PC-9 (cell line): ENCODE measurements at regions not wholly inside any gene's neighbourhood (a gene's known extent, or its start where the extent isn't known, plus 50 kb on each side); places are given as distances from the start of the nearest gene placed in this dataset.

Experiments used
- BruUV-seq: library from RNA; stranded (reverse); fragments of 400-500 nt; replicated peaks from 2 replicates; lab custom pipeline; 2021; lab: Mats Ljungman, UMichigan
- CTCF ChIA-PET: fragments of 300-600 bp; sonication (Branson Sonifier 250); formaldehyde crosslinking; loops from one replicate; lab custom pipeline; 2022; ENCODE audit warnings: antibody characterized with exemption; lab: Charles Lee
- POLR2A ChIA-PET: fragments of 300-600 bp; sonication (Branson Sonifier 250); formaldehyde crosslinking; loops from one replicate; lab custom pipeline; 2022; ENCODE audit warnings: antibody characterized with exemption; ENCODE audit not compliant: unreplicated experiment; lab: Charles Lee
- DNase-seq, 2 experiments: peaks; one replicate each; pipeline versions ENCODE4 v3.0.0 to v3.0.0-alpha.2; 2015 to 2022; ENCODE audit warnings: mixed read lengths in 1 of 2
- H2AFZ ChIP-seq: fragments of 200-600 bp; sonication (generic); 2 replicates; pipeline ENCODE4 v1.8.1; 2017; ENCODE audit warnings: antibody characterized with exemption
- H3F3A ChIP-seq: fragments of 200-600 bp; sonication (generic); 2 replicates; pipeline ENCODE4 v1.8.1; 2017; ENCODE audit warnings: antibody characterized with exemption, mild to moderate bottlenecking, low read depth; ENCODE audit not compliant: insufficient read depth
- H3K27ac ChIP-seq: fragments of 200-600 bp; sonication (generic); 2 replicates; pipeline ENCODE4 v1.6.1; 2016; ENCODE audit warnings: mixed run types
- H3K27me3 ChIP-seq: fragments of 200-600 bp; sonication (generic); 2 replicates; pipeline ENCODE4 v1.6.1; 2016; ENCODE audit warnings: low read depth, mixed run types; ENCODE audit not compliant: insufficient read depth
- H3K36me3 ChIP-seq: fragments of 200-600 bp; sonication (generic); 2 replicates; pipeline ENCODE4 v1.6.1; 2016; ENCODE audit warnings: low read depth, mixed run types
- H3K4me1 ChIP-seq: fragments of 200-600 bp; sonication (generic); replicated peaks from 2 replicates; pipeline ENCODE4 v1.6.1; 2016; ENCODE audit warnings: mixed run types; ENCODE audit not compliant: insufficient read depth
- H3K4me2 ChIP-seq: fragments of 200-600 bp; sonication (generic); 2 replicates; pipeline ENCODE4 v1.6.1; 2017; ENCODE audit warnings: mixed run types
- H3K4me3 ChIP-seq: fragments of 200-600 bp; sonication (generic); 2 replicates; pipeline ENCODE4 v1.6.1; 2016; ENCODE audit warnings: mixed run types
- H3K79me2 ChIP-seq: fragments of 200-600 bp; sonication (generic); 2 replicates; pipeline ENCODE4 v1.6.1; 2017; ENCODE audit warnings: low read depth, mixed run types
- H3K9me2 ChIP-seq: fragments of 200-600 bp; sonication (generic); 2 replicates; pipeline ENCODE4 v1.8.1; 2017; ENCODE audit warnings: mild to moderate bottlenecking; ENCODE audit not compliant: insufficient read depth
- H3K9me3 ChIP-seq: fragments of 200-600 bp; sonication (generic); 2 replicates; pipeline ENCODE4 v1.8.1; 2016; ENCODE audit warnings: low read depth; ENCODE audit not compliant: insufficient read depth
- H4K20me1 ChIP-seq: fragments of 200-600 bp; sonication (generic); 2 replicates; pipeline ENCODE4 v1.8.1; 2017; ENCODE audit not compliant: insufficient read depth
- CTCF ChIP-seq: fragments of 200-600 bp; sonication (generic); conservative IDR thresholded peaks from 2 replicates; pipeline ENCODE4 v1.6.1; 2017; ENCODE audit warnings: mixed run types, antibody characterized with exemption, mild to moderate bottlenecking, moderate library complexity
- EZH2 ChIP-seq: fragments of 200-600 bp; sonication (generic); IDR thresholded peaks from 2 replicates; pipeline ENCODE4 v1.8.0; 2017; ENCODE audit warnings: antibody characterized with exemption, low read depth
- intact Hi-C: fragments of 100-400 bp; cut with micrococcal nuclease; formaldehyde crosslinking; loops from one replicate; pipeline ENCODE4 v1.10.0; 2022; ENCODE audit not compliant: unreplicated experiment

DNA sequence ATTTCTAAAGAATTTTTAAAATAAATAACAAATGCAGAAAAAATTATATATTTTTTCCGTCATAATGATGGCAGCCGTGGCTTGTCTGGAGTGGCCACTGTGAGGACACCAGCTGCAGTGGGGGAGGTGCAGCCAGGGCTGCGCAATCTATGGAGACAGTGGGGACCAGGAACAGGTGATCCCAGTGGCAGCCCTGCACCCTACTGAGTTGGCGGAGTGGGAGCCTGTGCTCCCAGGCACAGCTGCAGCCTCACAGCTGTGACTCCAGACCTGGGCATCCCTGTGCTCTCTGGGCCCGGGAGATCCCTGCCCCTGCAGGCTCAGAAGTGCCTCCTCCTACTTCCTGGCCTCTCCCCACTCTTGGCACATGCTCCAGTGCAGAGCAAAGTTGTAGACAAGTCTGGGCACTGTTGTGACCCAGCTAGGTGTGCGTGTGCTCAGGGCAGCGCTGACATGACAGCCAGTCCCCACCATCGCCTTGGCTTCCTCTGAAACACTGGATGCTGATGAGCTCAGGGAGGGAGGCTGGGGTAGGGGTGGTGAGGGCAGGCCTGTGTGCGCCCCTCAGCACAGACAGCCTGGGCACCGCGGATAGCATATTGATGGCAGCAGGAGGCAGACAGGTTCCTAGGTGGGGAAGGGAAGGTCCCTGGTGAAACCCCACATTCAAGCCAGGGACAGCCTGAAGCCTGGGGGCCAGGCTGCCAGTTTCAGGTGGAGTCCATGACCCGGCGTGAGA is 96.0 kb upstream of the PRR16 start:
- peaks cover 3% of the 10 kb centered on the region; the same call in 1 of the 2 replicates for H3K9me3 ChIP-seq
- intact Hi-C loops: loop anchor here (10.0 kb wide), 1 partner anchor 303 kb away; no protein-coding TSS in a partner anchor
- peaks cover 12% of the 10 kb centered on the region; the same call in 1 of the 2 replicates for H3K4me1 ChIP-seq
- H3K79me2 ChIP-seq: no peaks in the 10 kb centered on the region
- no peak overlapping the region for H3K27ac ChIP-seq
- DNase-seq: no peak
- ChIA-PET CTCF (no interaction called here), POLR2A (no interaction called here)
- H2AFZ ChIP-seq: no peak overlapping the region
- no peaks in the 10 kb centered on the region for H4K20me1 ChIP-seq
- H3K27me3 ChIP-seq: no peaks in the 10 kb centered on the region
- BruUV-seq: no TSS peak
- TF ChIP-seq EZH2 (no peak), CTCF (no peak)
- H3K9me2 ChIP-seq: no peaks in the 10 kb centered on the region; the same call in 1 of the 2 replicates
- no peaks in the 10 kb centered on the region for H3F3A ChIP-seq
- H3K4me3 ChIP-seq: no peak overlapping the region
- H3K36me3 ChIP-seq: no peaks in the 10 kb centered on the region
- no peak overlapping the region for H3K4me2 ChIP-seq

DNA sequence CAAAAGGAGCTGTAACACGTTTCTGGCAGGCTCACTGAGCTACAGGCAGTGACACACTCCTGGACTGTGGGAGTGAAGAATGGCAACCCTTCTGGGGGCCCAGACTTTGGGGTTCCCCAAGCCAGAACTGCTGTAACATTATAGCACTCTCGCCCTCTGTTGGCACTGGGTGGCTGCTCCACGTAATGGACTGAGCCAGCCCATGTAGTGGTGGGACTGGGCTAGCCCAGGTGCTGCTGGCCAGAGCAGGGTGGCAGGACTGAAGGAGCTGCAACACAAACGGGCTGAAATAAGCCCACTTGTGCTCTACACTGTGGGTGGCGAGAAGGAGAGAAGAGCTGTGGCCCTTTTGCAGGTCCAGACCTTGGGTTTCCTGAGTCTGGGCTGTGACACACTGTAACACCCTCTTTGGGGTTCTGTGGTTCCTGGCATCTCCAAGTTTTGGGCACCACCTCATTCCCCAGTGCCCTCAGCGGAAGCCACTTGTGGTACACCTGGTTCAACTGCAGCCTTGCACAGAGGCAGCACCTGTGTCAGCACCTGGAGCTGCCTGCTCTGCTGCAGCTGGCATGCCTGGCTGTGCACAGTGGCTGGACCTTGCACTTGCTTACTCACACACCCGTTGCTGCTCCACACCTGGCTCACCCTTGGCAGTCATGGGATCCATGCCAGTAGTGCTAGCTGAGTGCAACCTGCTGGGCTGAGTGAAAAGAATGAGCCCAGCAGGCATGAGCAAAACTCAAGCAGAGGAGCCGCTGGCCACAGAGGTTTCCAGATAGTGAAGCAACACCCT is 95.0 kb upstream of the PRR16 start:
- Histone ChIP-seq H3K4me2 (no peak overlapping the region), H2AFZ (no peak overlapping the region), H3F3A (no peaks in the 10 kb centered on the region), H3K9me2 (no peaks in the 10 kb centered on the region; the same call in 1 of the 2 replicates), H3K27me3 (no peaks in the 10 kb centered on the region), H3K79me2 (no peaks in the 10 kb centered on the region), H4K20me1 (no peaks in the 10 kb centered on the region), H3K36me3 (no peaks in the 10 kb centered on the region), H3K4me3 (no peak overlapping the region), H3K27ac (no peak overlapping the region), H3K9me3 (peaks cover 3% of the 10 kb centered on the region; the same call in 1 of the 2 replicates), H3K4me1 (peaks cover 12% of the 10 kb centered on the region; the same call in 1 of the 2 replicates)
- BruUV-seq: no TSS peak
- no peak for TF ChIP-seq EZH2
- no peak for TF ChIP-seq CTCF
- CTCF ChIA-PET: no interaction called here
- peak; percentile 53 to 73 for DNase-seq
- intact Hi-C loops: loop anchor here (10.0 kb wide), 1 partner anchor 304 kb away; no protein-coding TSS in a partner anchor
- POLR2A ChIA-PET: no interaction called here

DNA sequence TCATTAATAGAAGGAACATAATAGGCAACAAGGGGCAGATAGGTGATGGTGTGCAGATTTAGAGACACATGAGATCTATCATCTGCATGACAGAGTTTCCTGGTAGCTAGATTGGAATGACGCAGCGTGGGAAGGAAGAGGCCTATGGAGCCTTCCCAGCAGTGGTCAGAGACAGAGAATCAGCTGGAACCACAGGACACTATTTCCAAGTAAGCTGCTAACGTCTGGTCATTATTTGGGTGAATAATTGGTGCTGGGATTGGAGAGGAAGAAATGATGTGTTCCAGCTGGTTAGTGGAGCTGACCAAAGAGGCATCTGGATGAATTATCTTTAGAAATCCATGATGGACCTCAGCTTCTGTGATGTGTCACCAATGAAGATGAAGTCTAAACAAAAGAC is 91.2 kb upstream of the PRR16 start:
- Histone ChIP-seq H3K36me3 (no peaks in the 10 kb centered on the region), H4K20me1 (no peaks in the 10 kb centered on the region), H3K9me2 (no peaks in the 10 kb centered on the region; the same call in 1 of the 2 replicates), H3K27ac (no peak overlapping the region), H2AFZ (no peak overlapping the region), H3K4me3 (no peak overlapping the region), H3K9me3 (peaks cover 3% of the 10 kb centered on the region; the same call in 1 of the 2 replicates), H3K27me3 (no peaks in the 10 kb centered on the region), H3K79me2 (no peaks in the 10 kb centered on the region), H3F3A (no peaks in the 10 kb centered on the region), H3K4me2 (no peak overlapping the region), H3K4me1 (peaks cover 12% of the 10 kb centered on the region; the same call in 1 of the 2 replicates)
- intact Hi-C loops: no loop called here
- BruUV-seq: no TSS peak
- POLR2A ChIA-PET: no interaction called here
- no peak for DNase-seq
- TF ChIP-seq EZH2 (no peak), CTCF (no peak)
- CTCF ChIA-PET: no interaction called here
